ENCODE measurements at regions not wholly inside any gene's neighbourhood (a gene's known extent, or its start where the extent isn't known, plus 50 kb on each side); places are given as distances from the start of the nearest gene placed in this dataset.

GRCh38 chr5:174567506-174568141, 156.8 kb upstream of the MSX2 start:
- no peak for TF ChIP-seq CTCF (IDR thresholded peaks at IDR 0.05; ENCODE audit: control insufficient read depth, insufficient read depth, low read depth, low read length, missing control alignments)
- no peak for DNase-seq (ENCODE audit: low read depth)
- H3K4me3 ChIP-seq (ENCODE audit: control insufficient read depth, low read depth, low read length) = no peak overlapping the region

GRCh38 chr5:174570662-174571061, 153.7 kb upstream of the MSX2 start:
- H3K4me3 ChIP-seq (ENCODE audit: control insufficient read depth, low read depth, low read length) = no peak overlapping the region
- TF ChIP-seq CTCF (IDR thresholded peaks at IDR 0.05; ENCODE audit: control insufficient read depth, insufficient read depth, low read depth, low read length, missing control alignments) = no peak
- no peak for DNase-seq (ENCODE audit: low read depth)

GRCh38 chr5:174571662-174572397, 152.6 kb upstream of the MSX2 start:
- H3K4me3 ChIP-seq (ENCODE audit: control insufficient read depth, low read depth, low read length) = no peak overlapping the region
- DNase-seq (ENCODE audit: low read depth) = peak; percentile 87
- peak; percentile 61 for TF ChIP-seq CTCF (IDR thresholded peaks at IDR 0.05; ENCODE audit: control insufficient read depth, insufficient read depth, low read depth, low read length, missing control alignments)

- no peak for DNase-seq (ENCODE audit: low read depth)
- TF ChIP-seq CTCF (IDR thresholded peaks at IDR 0.05; ENCODE audit: control insufficient read depth, insufficient read depth, low read depth, low read length, missing control alignments) = no peak
- no peak overlapping the region for H3K4me3 ChIP-seq (ENCODE audit: control insufficient read depth, low read depth, low read length)
These were observed 151.8 kb upstream of the MSX2 start for GRCh38 chr5:174572591-174572990.

GRCh38 chr5:174573221-174573994, 151.0 kb upstream of the MSX2 start:
- no peak overlapping the region for H3K4me3 ChIP-seq (ENCODE audit: control insufficient read depth, low read depth, low read length)
- no peak for DNase-seq (ENCODE audit: low read depth)
- TF ChIP-seq CTCF (IDR thresholded peaks at IDR 0.05; ENCODE audit: control insufficient read depth, insufficient read depth, low read depth, low read length, missing control alignments) = no peak

- no peak for TF ChIP-seq CTCF (IDR thresholded peaks at IDR 0.05; ENCODE audit: control insufficient read depth, insufficient read depth, low read depth, low read length, missing control alignments)
- DNase-seq (ENCODE audit: low read depth) = no peak
- no peak overlapping the region for H3K4me3 ChIP-seq (ENCODE audit: control insufficient read depth, low read depth, low read length)
These were observed 149.3 kb upstream of the MSX2 start for GRCh38 chr5:174575043-174575442.

All from AG09309 (cell line).